SK-N-SH (cell line): ENCODE measurements at regions not wholly inside any gene's neighbourhood (a gene's known extent, or its start where the extent isn't known, plus 50 kb on each side); places are given as distances from the start of the nearest gene placed in this dataset.

ENCODE experiments used
- CTCF ChIA-PET: fragments of 300-600, 350-600 bp; formaldehyde crosslinking; extraction: SDS; loops from one replicate; lab custom pipeline; 2021; lab: Yijun Ruan, JAX
- POLR2A ChIA-PET: fragments of 350-600 bp; sonication (Branson Sonifier 250); formaldehyde crosslinking; extraction: SDS; loops from one replicate; lab custom pipeline; 2020; ENCODE audit warnings: antibody characterized with exemption, inconsistent platforms; lab: Yijun Ruan, JAX
- DNase-seq: peaks from one replicate; pipeline ENCODE4 v3.0.0; 2012
- H2AFZ ChIP-seq: fragments of 200-600 bp; sonication (generic); 2 replicates; pipeline ENCODE4 v1.8.1; 2016; ENCODE audit warnings: antibody characterized with exemption, mild to moderate bottlenecking, low read depth
- H3F3A ChIP-seq: fragments of 200-600 bp; sonication (generic); replicated peaks from 2 replicates; pipeline ENCODE3; 2016; ENCODE audit warnings: antibody characterized with exemption, mild to moderate bottlenecking; ENCODE audit not compliant: insufficient read depth
- H3K27ac ChIP-seq, 2 experiments: fragments of 200-500 bp in 1 of 2; fragments of 200-600 bp in 1 of 2; sonication (Bioruptor generic) in 1 of 2; sonication (generic), shearing (Covaris generic) in 1 of 2; 2 replicates each; pipeline versions ENCODE4 v1.5.1 to v1.6.1; 2014 to 2016; ENCODE audit warnings: low read depth in 2 of 2, inconsistent platforms in 1 of 2, low read length in 1 of 2, mild to moderate bottlenecking in 1 of 2, mixed read lengths in 1 of 2
- H3K27me3 ChIP-seq: fragments of 200-600 bp; sonication (generic), shearing (Covaris generic); 2 replicates; pipeline ENCODE4 v1.6.1; 2016; ENCODE audit warnings: mixed run types; ENCODE audit not compliant: insufficient read depth
- H3K36me3 ChIP-seq, 2 experiments: fragments of 200-500 bp in 1 of 2; fragments of 200-600 bp in 1 of 2; sonication (Bioruptor generic) in 1 of 2; sonication (generic) in 1 of 2; replicated peaks in 1 of 2; 2 replicates each; pipeline versions ENCODE3 to v1.5.1; 2014 to 2016; ENCODE audit warnings: low read length in 1 of 2, mild to moderate bottlenecking in 1 of 2; ENCODE audit not compliant: insufficient read depth in 2 of 2, control insufficient read depth in 1 of 2
- H3K4me1 ChIP-seq, 2 experiments: fragments of 200-500 bp in 1 of 2; fragments of 200-600 bp in 1 of 2; sonication (Bioruptor generic) in 1 of 2; sonication (generic), shearing (Covaris generic) in 1 of 2; 2 replicates each; pipeline versions ENCODE4 v1.5.1 to v1.6.1; 2014 to 2016; ENCODE audit warnings: low read depth in 1 of 2, low read length in 1 of 2, mixed run types in 1 of 2; ENCODE audit not compliant: insufficient read depth in 2 of 2, control insufficient read depth in 1 of 2
- H3K4me2 ChIP-seq: fragments of 200-600 bp; sonication (generic), shearing (Covaris generic); 2 replicates; pipeline ENCODE4 v1.6.1; 2017; ENCODE audit warnings: mixed run types
- H3K4me3 ChIP-seq, 2 experiments: fragments of 200-500 bp in 1 of 2; fragments of 200-600 bp in 1 of 2; sonication (Bioruptor generic) in 1 of 2; sonication (generic), shearing (Covaris generic) in 1 of 2; 2 replicates each; pipeline versions ENCODE4 v1.5.1 to v1.8.1; 2014 to 2016; ENCODE audit warnings: low read depth in 2 of 2, inconsistent platforms in 1 of 2, low read length in 1 of 2, mild to moderate bottlenecking in 1 of 2, mixed read lengths in 1 of 2, moderate library complexity in 1 of 2
- H3K79me2 ChIP-seq: fragments of 200-600 bp; sonication (generic); 2 replicates; pipeline ENCODE4 v1.8.1; 2017; ENCODE audit warnings: mild to moderate bottlenecking; ENCODE audit not compliant: insufficient read depth
- H3K9ac ChIP-seq: fragments of 200-600 bp; sonication (generic); 2 replicates; pipeline ENCODE4 v1.6.1; 2017; ENCODE audit warnings: mixed run types
- H3K9me2 ChIP-seq: fragments of 200-600 bp; sonication (generic); 2 replicates; pipeline ENCODE4 v1.6.1; 2017; ENCODE audit warnings: mixed run types
- H3K9me3 ChIP-seq: fragments of 200-600 bp; sonication (generic); 2 replicates; pipeline ENCODE4 v1.6.1; 2017; ENCODE audit warnings: mixed run types, mild to moderate bottlenecking, moderate library complexity
- H4K20me1 ChIP-seq: fragments of 200-600 bp; sonication (generic); 2 replicates; pipeline ENCODE4 v1.6.1; 2017; ENCODE audit warnings: mild to moderate bottlenecking, mixed run types; ENCODE audit not compliant: insufficient read depth
- CHD2 ChIP-seq: fragments of 150-350 bp; IDR thresholded peaks from 2 replicates; pipeline ENCODE4 v1.6.1; 2018; ENCODE audit warnings: low read length; ENCODE audit not compliant: partially characterized antibody
- CTCF ChIP-seq: fragments of 200-600 bp; sonication (generic); IDR thresholded peaks from 2 replicates; pipeline ENCODE4 v1.6.1; 2017; ENCODE audit warnings: antibody characterized with exemption, mild to moderate bottlenecking, moderate library complexity
- EP300 ChIP-seq, 2 experiments: IDR thresholded peaks; 2 replicates each; pipeline versions ENCODE4 v1.4.0 to v1.6.1; 2012; ENCODE audit warnings: borderline replicate concordance in 1 of 2, low read depth in 1 of 2, low read length in 1 of 2
- GATA2 ChIP-seq: sonication (generic); formaldehyde crosslinking; IDR thresholded peaks from 2 replicates; pipeline ENCODE4 v1.5.0; 2020; ENCODE audit warnings: mild to moderate bottlenecking, missing genetic modification reagents
- MAX ChIP-seq: IDR thresholded peaks from 2 replicates; pipeline ENCODE4 v1.4.0; 2012; ENCODE audit warnings: low read depth
- MEF2A ChIP-seq: IDR thresholded peaks from 2 replicates; pipeline ENCODE4 v1.4.0; 2012; ENCODE audit warnings: low read depth, borderline replicate concordance
- MXI1 ChIP-seq: IDR thresholded peaks from 2 replicates; pipeline ENCODE4 v1.6.1; 2012; ENCODE audit warnings: mild to moderate bottlenecking, low read depth, low read length, improper control_type of control experiment
- NRF1 ChIP-seq: IDR thresholded peaks from 2 replicates; pipeline ENCODE4 v1.6.1; 2012; ENCODE audit warnings: low read depth, mild to moderate bottlenecking, low read length
- POLR2AphosphoS5 ChIP-seq: IDR thresholded peaks from 2 replicates; pipeline ENCODE4 v1.6.1; 2012; ENCODE audit warnings: low read depth, low read length
- RFX5 ChIP-seq: IDR thresholded peaks from 2 replicates; pipeline ENCODE4 v1.6.1; 2012; ENCODE audit warnings: mild to moderate bottlenecking, improper control_type of control experiment, low read length
- USF2 ChIP-seq: fragments of 150-350 bp; IDR thresholded peaks from 2 replicates; pipeline ENCODE4 v1.6.1; 2017; ENCODE audit warnings: antibody characterized with exemption, low read length, low read depth, borderline replicate concordance
- WGBS: methylation state at CpG from one replicate; pipeline ENCODE4 v1.1.6; 2017; ENCODE audit warnings: low lambda C conversion rate; 5-methylcytosine and 5-hydroxymethylcytosine counted together
- TF ChIP-seq, protein P1 (sequence below): IDR thresholded peaks from 2 replicates; pipeline ENCODE4; 2012

DNA sequence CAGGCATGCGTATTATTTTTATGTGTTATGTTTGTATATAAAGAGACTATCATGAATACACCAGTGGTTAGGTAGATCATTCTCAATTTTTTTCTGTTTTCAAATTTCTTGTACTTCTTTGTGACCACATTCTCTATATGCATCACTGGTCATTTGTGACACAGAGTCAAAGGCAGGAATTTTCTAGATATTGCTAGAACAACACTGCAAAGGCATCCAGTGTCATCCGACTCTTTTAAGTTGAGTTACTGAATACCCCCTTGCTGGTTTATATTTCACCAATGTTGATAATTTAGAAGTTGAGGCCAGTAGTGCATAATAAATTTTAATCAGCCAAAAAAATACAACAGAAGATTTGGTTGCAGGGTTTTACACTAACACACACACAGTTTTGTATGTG, 351.8 kb downstream of the CASP12 start (continued):
- TF ChIP-seq EP300 (IDR thresholded peaks at IDR 0.05; ENCODE audit: borderline replicate concordance in 1 of 2, low read depth in 1 of 2, low read length in 1 of 2) (no peak), POLR2AphosphoS5 (no peak)

- 74% methylated on average over 1 of the region's 1 CpG for WGBS
- TF ChIP-seq NRF1 (no peak), RFX5 (no peak), POLR2AphosphoS5 (no peak), MEF2A (no peak), MAX (no peak), GATA2 (CRISPR knock-in tag) (no peak), EP300 (IDR thresholded peaks at IDR 0.05; ENCODE audit: borderline replicate concordance in 1 of 2, low read depth in 1 of 2, low read length in 1 of 2) (no peak), CTCF (no peak), MXI1 (no peak), CHD2 (no peak), USF2 (no peak)
- TF ChIP-seq, protein P1, sequence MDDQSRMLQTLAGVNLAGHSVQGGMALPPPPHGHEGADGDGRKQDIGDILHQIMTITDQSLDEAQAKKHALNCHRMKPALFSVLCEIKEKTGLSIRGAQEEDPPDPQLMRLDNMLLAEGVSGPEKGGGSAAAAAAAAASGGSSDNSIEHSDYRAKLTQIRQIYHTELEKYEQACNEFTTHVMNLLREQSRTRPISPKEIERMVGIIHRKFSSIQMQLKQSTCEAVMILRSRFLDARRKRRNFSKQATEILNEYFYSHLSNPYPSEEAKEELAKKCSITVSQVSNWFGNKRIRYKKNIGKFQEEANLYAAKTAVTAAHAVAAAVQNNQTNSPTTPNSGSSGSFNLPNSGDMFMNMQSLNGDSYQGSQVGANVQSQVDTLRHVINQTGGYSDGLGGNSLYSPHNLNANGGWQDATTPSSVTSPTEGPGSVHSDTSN: no peak
- H2AFZ ChIP-seq: no peak overlapping the region
- no peak for DNase-seq
- CTCF ChIA-PET: interaction anchor here (0.7 to 1.5 kb wide), 3 partner anchors 9 to 14 kb away, joined by 3 read pairs; no protein-coding TSS in a partner anchor
- no peaks in the 10 kb centered on the region for H3F3A ChIP-seq
- no peaks in the 10 kb centered on the region for H4K20me1 ChIP-seq
- no peak overlapping the region for H3K9ac ChIP-seq
- H3K36me3 ChIP-seq: no peaks in the 10 kb centered on the region
- POLR2A ChIA-PET: no interaction called here
- H3K27me3 ChIP-seq: no peaks in the 10 kb centered on the region
- no peaks in the 10 kb centered on the region for H3K4me1 ChIP-seq
- H3K9me2 ChIP-seq: no peaks in the 10 kb centered on the region
- no peaks in the 10 kb centered on the region for H3K9me3 ChIP-seq
- no peaks in the 10 kb centered on the region for H3K79me2 ChIP-seq
- H3K27ac ChIP-seq: no peak overlapping the region
- H3K4me3 ChIP-seq: no peak overlapping the region
- no peak overlapping the region for H3K4me2 ChIP-seq
These were observed 356.6 kb downstream of the CASP12 start for GRCh38 chr11:104541701-104542100.
